ENCODE measurements at regions not wholly inside any gene's neighbourhood (a gene's known extent, or its start where the extent isn't known, plus 50 kb on each side); places are given as distances from the start of the nearest gene placed in this dataset.

- no peak for DNase-seq (ENCODE audit: low read depth)
- H3K4me3 ChIP-seq (ENCODE audit: low read length) = no peak overlapping the region
- no peak for TF ChIP-seq CTCF (conservative IDR thresholded peaks at IDR 0.05; ENCODE audit: low read depth, low read length)
Measured at GRCh38 chr1:57910305-57910704, 486.4 kb upstream of the DAB1 start.

GRCh38 chr1:57908147-57908890 is 484.5 kb upstream of the DAB1 start:
- no peak overlapping the region for H3K4me3 ChIP-seq (ENCODE audit: low read length)
- TF ChIP-seq CTCF (conservative IDR thresholded peaks at IDR 0.05; ENCODE audit: low read depth, low read length) = no peak
- no peak for DNase-seq (ENCODE audit: low read depth)

- no peak for DNase-seq (ENCODE audit: low read depth)
- TF ChIP-seq CTCF (conservative IDR thresholded peaks at IDR 0.05; ENCODE audit: low read depth, low read length) = no peak
- no peak overlapping the region for H3K4me3 ChIP-seq (ENCODE audit: low read length)
Measured at GRCh38 chr1:57901208-57901919, 477.5 kb upstream of the DAB1 start.

- no peak overlapping the region for H3K4me3 ChIP-seq (ENCODE audit: low read length)
- TF ChIP-seq CTCF (conservative IDR thresholded peaks at IDR 0.05; ENCODE audit: low read depth, low read length) = peak; percentile 4
- peak; percentile 66 for DNase-seq (ENCODE audit: low read depth)
Measured at GRCh38 chr1:57898531-57898930, 474.7 kb upstream of the DAB1 start.

GRCh38 chr1:57897581-57897980 is 473.7 kb upstream of the DAB1 start:
- no peak for TF ChIP-seq CTCF (conservative IDR thresholded peaks at IDR 0.05; ENCODE audit: low read depth, low read length)
- DNase-seq (ENCODE audit: low read depth) = no peak
- H3K4me3 ChIP-seq (ENCODE audit: low read length) = no peak overlapping the region

GRCh38 chr1:57894315-57894714 is 470.5 kb upstream of the DAB1 start:
- TF ChIP-seq CTCF (conservative IDR thresholded peaks at IDR 0.05; ENCODE audit: low read depth, low read length) = no peak
- H3K4me3 ChIP-seq (ENCODE audit: low read length) = no peak overlapping the region
- DNase-seq (ENCODE audit: low read depth) = no peak

Measured in retinal pigment epithelial cell (primary cell).